SK-N-SH treated with all-trans-retinoic acid at 6 μM for 48 hours (cell line): ENCODE measurements at regions not wholly inside any gene's neighbourhood (a gene's known extent, or its start where the extent isn't known, plus 50 kb on each side); places are given as distances from the start of the nearest gene placed in this dataset.
"Not testable (repeated sequence)": the region's sequence is repeated elsewhere in the genome, so short reads cannot be mapped to it uniquely, and the experiment has no call there.

ENCODE experiments used
- ZFP3 ChIP-seq: fragments of 250-450 bp; sonication (Bioruptor Pico); IDR thresholded peaks from 2 replicates; pipeline ENCODE4 v1.5.0; 2020; ENCODE audit warnings: mild to moderate bottlenecking, moderate library complexity
- ZFP30 ChIP-seq: fragments of 450-650 bp; formaldehyde crosslinking; IDR thresholded peaks from 2 replicates; pipeline ENCODE4 v1.5.0; 2022; ENCODE audit warnings: mild to moderate bottlenecking, moderate library complexity

DNA sequence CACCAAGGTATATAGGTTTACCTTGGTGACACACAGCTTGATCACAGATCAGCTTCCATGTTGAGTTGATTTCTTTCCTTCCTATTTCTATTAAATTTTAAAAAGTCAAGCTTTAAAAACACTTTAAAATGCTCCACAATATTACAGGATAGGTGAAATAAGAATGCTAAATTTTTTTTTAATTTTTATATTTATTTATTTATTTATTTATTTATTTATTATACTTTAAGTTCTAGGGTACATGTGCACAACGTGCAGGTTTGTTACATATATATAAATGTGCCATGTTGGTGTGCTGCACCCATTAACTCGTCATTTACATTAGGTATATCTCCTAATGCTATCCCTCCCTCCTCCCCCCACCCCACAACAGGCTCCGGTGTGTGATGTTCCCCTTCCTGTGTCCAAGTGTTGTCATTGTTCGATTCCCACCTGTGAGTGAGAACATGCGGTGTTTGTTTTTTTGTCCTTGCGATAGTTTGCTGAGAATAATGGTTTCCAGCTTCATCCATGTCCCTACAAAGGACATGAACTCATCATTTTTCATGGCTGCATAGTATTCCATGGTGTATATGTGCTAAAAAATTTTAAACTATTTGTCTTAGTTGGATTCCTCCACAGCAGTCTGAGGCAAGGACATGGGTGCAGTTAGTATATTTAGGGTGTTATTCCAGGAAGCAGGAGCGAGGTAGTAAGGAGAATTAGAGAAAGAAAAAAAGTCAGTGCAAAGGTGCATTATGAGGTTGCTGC is 99.8 kb upstream of the C1GALT1C1 start:
- TF ChIP-seq ZFP30; ZFP3 (CRISPR knock-in tag): not testable (repeated sequence)
